ENCODE measurements at regions not wholly inside any gene's neighbourhood (a gene's known extent, or its start where the extent isn't known, plus 50 kb on each side); places are given as distances from the start of the nearest gene placed in this dataset.

DNA sequence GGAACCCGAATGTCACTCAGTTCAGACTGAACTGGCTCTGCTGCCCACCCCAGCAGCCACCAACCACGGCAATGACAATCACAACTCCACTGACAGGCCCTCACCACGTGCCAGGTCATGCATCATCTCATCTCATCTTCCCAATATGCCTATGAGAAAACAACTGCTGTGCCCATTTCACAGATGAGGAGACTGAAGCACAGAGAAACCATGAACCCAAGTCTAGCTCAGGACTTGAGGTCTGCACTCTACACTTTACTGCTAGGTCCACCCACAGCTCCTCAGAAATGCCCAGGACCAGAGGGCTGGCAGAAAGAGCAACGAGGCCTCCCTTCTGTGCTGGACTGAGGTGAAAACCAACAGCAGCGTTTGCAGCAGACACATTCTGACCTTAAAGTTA lies 99.2 kb upstream of the LINGO1 start:
- ChIA-PET CTCF (interaction anchor here (1.8 kb wide), 1 partner anchor 89 kb away, joined by 5 read pairs; no protein-coding TSS in a partner anchor), POLR2A (no interaction called here)
- TF ChIP-seq CTBP1 (IDR thresholded peaks at IDR 0.05; ENCODE audit: borderline replicate concordance) (no peak), L3MBTL2 (conservative IDR thresholded peaks at IDR 0.05) (no peak), ARNT (IDR thresholded peaks at IDR 0.05) (no peak)
- no peak for DNase-seq (ENCODE audit: extremely low spot score)

DNA sequence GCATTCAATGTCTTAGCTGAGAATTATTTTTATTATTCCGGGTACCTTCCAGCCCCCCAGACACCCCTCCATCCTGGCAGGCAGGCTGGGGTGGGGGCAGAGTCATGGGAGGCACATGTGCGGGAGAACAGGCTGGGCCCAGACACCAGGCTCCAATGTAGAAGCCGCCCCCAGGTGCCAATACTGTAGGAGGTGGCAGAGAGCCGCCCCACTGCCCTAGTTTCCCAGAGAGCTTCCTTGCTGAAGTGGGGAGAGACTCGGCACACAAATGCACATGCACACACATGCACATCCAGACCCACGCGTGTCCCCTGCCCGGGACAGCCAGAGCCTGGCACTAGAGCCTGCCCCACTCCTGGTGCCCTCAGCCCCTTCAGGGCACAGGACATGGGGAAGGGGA lies 98.4 kb upstream of the LINGO1 start:
- DNase-seq (ENCODE audit: extremely low spot score) = no peak
- TF ChIP-seq NFRKB (IDR thresholded peaks at IDR 0.05) (no peak), CTBP1 (IDR thresholded peaks at IDR 0.05; ENCODE audit: borderline replicate concordance) (no peak), BHLHE40 (IDR thresholded peaks at IDR 0.05; ENCODE audit: borderline replicate concordance) (no peak), L3MBTL2 (conservative IDR thresholded peaks at IDR 0.05) (no peak), SUZ12 (IDR thresholded peaks at IDR 0.05) (no peak)
- TF ChIP-seq, protein P1, sequence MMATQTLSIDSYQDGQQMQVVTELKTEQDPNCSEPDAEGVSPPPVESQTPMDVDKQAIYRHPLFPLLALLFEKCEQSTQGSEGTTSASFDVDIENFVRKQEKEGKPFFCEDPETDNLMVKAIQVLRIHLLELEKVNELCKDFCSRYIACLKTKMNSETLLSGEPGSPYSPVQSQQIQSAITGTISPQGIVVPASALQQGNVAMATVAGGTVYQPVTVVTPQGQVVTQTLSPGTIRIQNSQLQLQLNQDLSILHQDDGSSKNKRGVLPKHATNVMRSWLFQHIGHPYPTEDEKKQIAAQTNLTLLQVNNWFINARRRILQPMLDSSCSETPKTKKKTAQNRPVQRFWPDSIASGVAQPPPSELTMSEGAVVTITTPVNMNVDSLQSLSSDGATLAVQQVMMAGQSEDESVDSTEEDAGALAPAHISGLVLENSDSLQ (IDR thresholded peaks at IDR 0.05) = no peak
- ChIA-PET POLR2A (no interaction called here), CTCF (interaction anchor here (1.8 kb wide), 1 partner anchor 90 kb away, joined by 5 read pairs; no protein-coding TSS in a partner anchor)

DNA sequence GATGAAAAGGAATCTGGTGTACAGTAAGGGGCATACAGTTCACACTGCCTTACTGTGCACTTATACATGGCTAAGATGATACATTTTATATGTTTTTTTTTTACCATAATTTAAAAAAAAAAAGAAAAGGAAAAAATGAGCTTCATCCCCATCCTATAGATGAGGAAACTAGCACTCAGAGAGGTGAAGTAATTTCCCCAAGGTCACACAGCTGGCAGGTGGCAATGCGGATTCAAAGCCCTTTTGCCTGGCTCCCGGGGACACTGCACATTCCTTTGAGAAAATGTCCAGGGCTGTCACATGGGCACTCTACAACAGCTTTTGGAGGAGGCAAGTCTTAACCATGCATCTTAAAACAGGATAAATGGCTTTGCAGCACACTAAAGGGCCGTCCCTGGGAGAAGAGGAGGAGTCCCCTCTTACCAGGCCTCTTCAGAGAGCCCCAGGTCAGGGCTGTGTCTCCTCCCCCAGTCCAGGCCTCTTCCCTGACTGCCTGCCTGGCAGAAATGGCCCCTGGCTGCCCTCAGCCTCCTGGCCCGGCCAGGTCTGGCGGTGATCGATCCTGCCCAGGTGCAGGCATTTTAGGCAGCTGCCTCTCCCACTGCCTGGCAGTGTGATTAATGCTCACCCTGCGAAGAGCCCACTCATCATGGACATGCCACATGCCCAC lies 95.1 kb upstream of the LINGO1 start:
- POLR2A ChIA-PET = no interaction called here
- no peak for DNase-seq (ENCODE audit: extremely low spot score)
- CTCF ChIA-PET = no interaction called here
- no peak for TF ChIP-seq ZNF384 (IDR thresholded peaks at IDR 0.05)
- no peak for TF ChIP-seq TARDBP (IDR thresholded peaks at IDR 0.05)
- no peak for TF ChIP-seq FOXM1 (IDR thresholded peaks at IDR 0.05; ENCODE audit: borderline replicate concordance)
- no peak for TF ChIP-seq LEF1 (IDR thresholded peaks at IDR 0.05; ENCODE audit: borderline replicate concordance)
- TF ChIP-seq FOXK2 (IDR thresholded peaks at IDR 0.05) = no peak
- no peak for TF ChIP-seq L3MBTL2 (conservative IDR thresholded peaks at IDR 0.05)
- TF ChIP-seq SP1 (IDR thresholded peaks at IDR 0.05) = no peak
- TF ChIP-seq, protein P1 (IDR thresholded peaks at IDR 0.05) = no peak
- no peak for TF ChIP-seq HDGF (IDR thresholded peaks at IDR 0.05; ENCODE audit: borderline replicate concordance)

DNA sequence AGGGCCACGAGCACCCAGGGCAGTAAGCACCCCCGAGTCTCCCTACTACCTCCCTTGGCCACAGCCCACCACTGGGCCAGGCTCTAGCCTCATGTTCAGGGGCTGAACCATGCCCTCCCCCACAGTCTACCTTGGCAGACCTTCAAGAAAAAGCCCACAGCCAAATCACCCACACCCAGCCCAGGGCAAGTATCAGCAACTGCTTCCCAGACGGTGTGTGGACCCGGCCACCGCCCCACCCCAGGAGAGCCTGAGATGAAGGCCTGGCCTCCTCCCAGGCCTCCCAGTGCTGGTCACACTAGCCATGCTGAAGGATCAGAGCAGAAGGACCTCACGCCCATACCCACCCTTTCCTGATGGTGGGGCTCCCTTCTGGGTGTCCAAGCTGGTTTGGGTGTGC lies 92.0 kb upstream of the LINGO1 start:
- ChIA-PET POLR2A (no interaction called here), CTCF (no interaction called here)
- DNase-seq (ENCODE audit: extremely low spot score) = no peak
- TF ChIP-seq, protein P1 (IDR thresholded peaks at IDR 0.05) = no peak
- TF ChIP-seq SP1 (IDR thresholded peaks at IDR 0.05) = no peak
- TF ChIP-seq FOXA1 (IDR thresholded peaks at IDR 0.05) = no peak
- no peak for TF ChIP-seq L3MBTL2 (conservative IDR thresholded peaks at IDR 0.05)
- TF ChIP-seq FOXK2 (IDR thresholded peaks at IDR 0.05) = no peak
- TF ChIP-seq FOXM1 (IDR thresholded peaks at IDR 0.05; ENCODE audit: borderline replicate concordance) = no peak
- no peak for TF ChIP-seq LEF1 (IDR thresholded peaks at IDR 0.05; ENCODE audit: borderline replicate concordance)
- TF ChIP-seq TARDBP (IDR thresholded peaks at IDR 0.05) = no peak

DNA sequence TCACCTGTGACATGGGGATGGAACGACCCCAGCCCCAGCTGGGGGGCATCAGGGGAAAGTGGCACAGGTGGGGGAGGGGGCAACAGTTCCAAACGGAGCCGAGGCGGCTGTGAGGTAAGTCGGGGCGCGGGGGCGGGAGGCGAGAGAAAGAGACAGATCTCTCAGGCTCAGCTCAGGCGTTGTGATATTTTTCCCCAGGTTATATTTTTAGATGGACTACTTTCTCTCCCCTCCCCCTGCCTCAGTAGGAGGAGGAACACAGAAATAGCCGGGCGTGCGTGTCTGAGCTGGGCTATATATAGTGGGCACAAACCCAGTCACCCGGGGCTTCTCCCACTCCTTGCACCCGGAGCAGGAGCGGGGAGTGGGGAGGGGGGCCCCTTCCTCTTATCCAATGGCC lies 91.0 kb upstream of the LINGO1 start:
- no peak for DNase-seq (ENCODE audit: extremely low spot score)
- ChIA-PET CTCF (no interaction called here), POLR2A (no interaction called here)
- TF ChIP-seq ELF4 (IDR thresholded peaks at IDR 0.05) (no peak), FOXM1 (IDR thresholded peaks at IDR 0.05; ENCODE audit: borderline replicate concordance) (no peak), LEF1 (IDR thresholded peaks at IDR 0.05; ENCODE audit: borderline replicate concordance) (no peak), ARNT (IDR thresholded peaks at IDR 0.05) (no peak), FOXA1 (IDR thresholded peaks at IDR 0.05) (no peak), SUZ12 (IDR thresholded peaks at IDR 0.05) (no peak)

DNA sequence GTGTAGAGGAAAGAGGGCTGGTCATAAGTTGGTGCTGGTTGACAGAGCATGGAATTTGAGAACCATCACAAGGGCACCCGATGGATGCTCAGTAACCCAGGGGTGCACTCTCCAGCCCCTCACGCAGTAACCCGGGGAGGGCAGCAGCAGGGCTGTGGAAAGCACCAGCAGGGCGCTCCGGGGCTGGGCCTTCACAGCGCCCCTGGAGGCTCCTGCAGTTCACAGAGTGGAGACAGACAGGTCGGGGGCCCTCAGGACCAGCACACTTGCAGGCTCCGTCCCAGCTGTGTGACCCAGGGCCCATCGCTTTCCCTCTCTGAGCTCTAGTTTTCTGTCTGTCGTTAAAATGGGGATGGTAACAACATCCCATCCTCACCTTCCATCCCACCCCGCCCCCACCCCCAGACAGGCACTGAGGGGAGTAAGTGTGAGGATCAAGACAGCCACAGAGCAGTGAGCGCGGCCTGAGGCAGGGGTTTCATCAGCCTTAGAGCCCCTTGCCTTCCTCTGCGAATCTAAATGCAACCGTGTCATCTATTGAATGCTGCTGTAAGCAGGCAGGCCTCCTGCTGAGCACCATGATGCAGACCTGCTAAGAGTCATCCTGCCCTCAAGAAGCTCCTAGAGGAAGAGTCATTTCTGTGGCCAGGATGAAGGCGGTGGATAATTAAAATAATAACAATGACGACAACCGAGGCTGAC lies 90.2 kb upstream of the LINGO1 start:
- ChIA-PET POLR2A (no interaction called here), CTCF (no interaction called here)
- DNase-seq (ENCODE audit: extremely low spot score) = no peak
- no peak for TF ChIP-seq NFRKB (IDR thresholded peaks at IDR 0.05)
- no peak for TF ChIP-seq L3MBTL2 (conservative IDR thresholded peaks at IDR 0.05)
- no peak for TF ChIP-seq FOXA1 (IDR thresholded peaks at IDR 0.05)
- no peak for TF ChIP-seq SUZ12 (IDR thresholded peaks at IDR 0.05)
- no peak for TF ChIP-seq ELF4 (IDR thresholded peaks at IDR 0.05)
- no peak for TF ChIP-seq TARDBP (IDR thresholded peaks at IDR 0.05)
- TF ChIP-seq FOXK2 (IDR thresholded peaks at IDR 0.05) = no peak

DNA sequence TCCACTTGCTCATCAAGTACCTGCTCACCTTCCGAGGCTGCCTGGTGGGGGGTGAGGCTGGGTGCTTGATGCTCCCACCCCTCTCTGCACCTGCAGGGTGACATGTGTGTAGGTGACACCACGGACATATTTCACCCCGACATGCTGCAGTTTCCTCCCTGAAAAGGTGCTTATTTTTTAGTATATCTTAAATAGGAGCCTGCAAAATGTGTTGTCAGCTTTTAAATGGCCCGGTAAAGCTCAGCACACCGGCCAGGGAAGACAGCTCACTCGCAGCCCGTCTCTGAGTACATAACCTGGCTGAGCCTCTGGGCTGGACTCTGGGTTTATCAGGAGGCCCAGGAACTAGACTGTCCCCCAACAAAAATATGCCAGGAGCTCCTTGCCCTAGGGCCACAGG lies 89.3 kb upstream of the LINGO1 start:
- ChIA-PET CTCF (no interaction called here), POLR2A (no interaction called here)
- DNase-seq (ENCODE audit: extremely low spot score) = no peak
- TF ChIP-seq, protein P1 (IDR thresholded peaks at IDR 0.05) = no peak
- TF ChIP-seq FOXM1 (IDR thresholded peaks at IDR 0.05; ENCODE audit: borderline replicate concordance) (no peak), ARNT (IDR thresholded peaks at IDR 0.05) (no peak), FOXK2 (IDR thresholded peaks at IDR 0.05) (no peak), ELF4 (IDR thresholded peaks at IDR 0.05) (no peak), NFRKB (IDR thresholded peaks at IDR 0.05) (no peak), TARDBP (IDR thresholded peaks at IDR 0.05) (no peak), ZNF384 (IDR thresholded peaks at IDR 0.05) (no peak), SUZ12 (IDR thresholded peaks at IDR 0.05) (no peak), BHLHE40 (IDR thresholded peaks at IDR 0.05; ENCODE audit: borderline replicate concordance) (no peak), FOXA1 (IDR thresholded peaks at IDR 0.05) (no peak), CTBP1 (IDR thresholded peaks at IDR 0.05; ENCODE audit: borderline replicate concordance) (no peak)

All from HEK293T (cell line).